ENCODE measurements at regions not wholly inside any gene's neighbourhood (a gene's known extent, or its start where the extent isn't known, plus 50 kb on each side); places are given as distances from the start of the nearest gene placed in this dataset.

DNA sequence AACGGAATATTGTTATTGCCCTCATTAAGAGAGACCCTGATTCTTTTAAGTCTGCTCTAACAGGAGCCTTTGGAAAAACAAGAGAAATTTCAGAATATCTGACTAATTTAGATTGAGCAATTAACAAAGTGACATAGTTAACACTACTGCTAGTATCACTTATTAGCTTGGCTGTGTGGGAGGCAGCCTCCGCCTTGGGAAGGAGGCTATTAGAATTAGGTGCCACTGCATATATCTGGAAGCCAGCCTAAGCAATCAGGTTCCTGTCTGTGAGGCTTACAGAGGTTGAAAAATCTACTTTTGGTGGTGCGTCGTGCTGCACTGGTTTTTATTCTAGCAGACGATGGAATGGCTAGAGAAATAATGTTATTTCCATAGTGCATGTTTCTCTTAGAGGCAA is 227.2 kb downstream of the OLFM4 start:
- ChIA-PET POLR2A (ENCODE audit: partially characterized antibody) (no interaction called here), CTCF (ENCODE audit: partially characterized antibody) (interaction anchor here (0.8 to 2.2 kb wide), 12 partner anchors 13 to 526 kb away, joined by 3 to 10 read pairs (median 4); no protein-coding TSS in a partner anchor)
- DNase-seq (ENCODE audit: low read depth in 1 of 2, low spot score in 2 of 2): no peak
- Histone ChIP-seq H3K4me3 (ENCODE audit: extremely low read depth in 1 of 4, insufficient read depth in 2 of 4, low read depth in 3 of 4, low read length in 4 of 4) (no peak overlapping the region), H2BK5ac (ENCODE audit: low read depth, low read length) (no peak overlapping the region), H4K20me1 (replicated peaks in 1 of 2; ENCODE audit: control insufficient read depth in 1 of 2, insufficient read depth in 2 of 2, low read length in 2 of 2) (no peaks in the 10 kb centered on the region), H3K27ac (ENCODE audit: low read depth, low read length) (no peak overlapping the region), H2BK15ac (ENCODE audit: low read length) (no peak overlapping the region), H3K14ac (ENCODE audit: insufficient read length) (no peak overlapping the region), H3K9me3 (ENCODE audit: insufficient read depth in 2 of 2, low read depth in 1 of 2, low read length in 1 of 2) (no peaks in the 10 kb centered on the region), H4K5ac (ENCODE audit: insufficient read length, low read depth, low read length) (no peak overlapping the region), H3K79me2 (ENCODE audit: control insufficient read depth in 1 of 2, insufficient read depth in 2 of 2, low read length in 2 of 2) (no peaks in the 10 kb centered on the region), H3K23me2 (ENCODE audit: low read depth, low read length) (no peaks in the 10 kb centered on the region), H3K36me3 (ENCODE audit: control insufficient read depth in 2 of 4, insufficient read depth in 4 of 4, low read length in 3 of 4) (no peaks in the 10 kb centered on the region), H3K56ac (replicated peaks; ENCODE audit: insufficient read length, low read depth, low read length) (no peak overlapping the region), H3K27me3 (replicated peaks in 1 of 4; ENCODE audit: control insufficient read depth in 3 of 4, extremely low read depth in 1 of 4, insufficient read depth in 3 of 4, low read length in 3 of 4) (peaks cover 0 to 2% (median 0%) of the 10 kb centered on the region in 4 experiments; a peak in 2 of 7 replicates), H3K23ac (ENCODE audit: insufficient read length) (no peak overlapping the region), H3K79me1 (ENCODE audit: low read depth, low read length) (no peaks in the 10 kb centered on the region), H3K18ac (ENCODE audit: extremely low read depth, low read length) (no peak overlapping the region), H4K8ac (ENCODE audit: extremely low read depth, insufficient read depth, low read length) (no peak overlapping the region), H2AFZ (ENCODE audit: low read length) (no peak overlapping the region), H3K4me1 (replicated peaks in 1 of 4; ENCODE audit: control insufficient read depth in 3 of 4, insufficient read depth in 4 of 4, low read length in 3 of 4) (0 out of 7 replicates have a peak, but pooled peaks cover 0 to 4% (median 0%) of the 10 kb centered on the region in 4 experiments), H2AK5ac (ENCODE audit: low read depth, low read length) (no peak overlapping the region), H2BK20ac (ENCODE audit: low read length) (no peak overlapping the region), H4K91ac (replicated peaks; ENCODE audit: insufficient read length, low read length) (no peak overlapping the region), H3K4me2 (ENCODE audit: insufficient read depth in 1 of 2, low read depth in 2 of 2, low read length in 2 of 2) (no peak overlapping the region), H2BK120ac (replicated peaks; ENCODE audit: low read depth, low read length) (no peak overlapping the region), H2BK12ac (ENCODE audit: low read depth, low read length) (no peak overlapping the region), H3K9ac (replicated peaks in 1 of 4; ENCODE audit: extremely low read depth in 1 of 4, low read depth in 3 of 4, low read length in 3 of 4) (no peak overlapping the region), H3K4ac (replicated peaks; ENCODE audit: insufficient read length, low read depth, low read length) (no peak overlapping the region)
- FAIRE-seq: no peak
- 96% methylated on average over 5 of the region's 5 CpGs; no CpG with 5 or more reads in 1 of the 2 experiments for WGBS, 2 experiments (ENCODE audit: extremely low coverage in 1 of 2, insufficient coverage in 1 of 2, insufficient read length in 1 of 2, insufficient replicate concordance in 2 of 2, low coverage in 1 of 2, low lambda C conversion rate in 2 of 2, missing lambda C conversion rate in 1 of 2)
- no peak for TF ChIP-seq TCF12 (IDR thresholded peaks at IDR 0.05; ENCODE audit: low read depth, low read length)
- no peak for TF ChIP-seq NRF1 (IDR thresholded peaks at IDR 0.05; ENCODE audit: low read depth, low read length)
- no peak for TF ChIP-seq KDM1A (IDR thresholded peaks at IDR 0.05; ENCODE audit: borderline replicate concordance, low read length)
- no peak for TF ChIP-seq GTF2F1 (IDR thresholded peaks at IDR 0.05; ENCODE audit: borderline replicate concordance, low read depth, low read length)
- no peak for TF ChIP-seq MAX (IDR thresholded peaks at IDR 0.05)
- no peak for TF ChIP-seq BACH1 (IDR thresholded peaks at IDR 0.05; ENCODE audit: low read length)
- TF ChIP-seq JUN (IDR thresholded peaks at IDR 0.05; ENCODE audit: low read depth, low read length): no peak
- TF ChIP-seq RFX5 (IDR thresholded peaks at IDR 0.05; ENCODE audit: borderline replicate concordance, low read depth, low read length): no peak
- no peak for TF ChIP-seq BRCA1 (IDR thresholded peaks at IDR 0.05; ENCODE audit: low read depth, low read length)
- no peak for TF ChIP-seq POLR2AphosphoS5 (IDR thresholded peaks at IDR 0.05; ENCODE audit: low read depth, low read length)
- TF ChIP-seq ASH2L (IDR thresholded peaks at IDR 0.05; ENCODE audit: low read length): no peak
- no peak for TF ChIP-seq SUZ12 (IDR thresholded peaks at IDR 0.05; ENCODE audit: low read length)
- no peak for TF ChIP-seq SP4 (IDR thresholded peaks at IDR 0.05; ENCODE audit: low read length)
- no peak for TF ChIP-seq ATF2 (IDR thresholded peaks at IDR 0.05; ENCODE audit: low read length)
